GM18498 (cell line): ENCODE measurements at regions not wholly inside any gene's neighbourhood (a gene's known extent, or its start where the extent isn't known, plus 50 kb on each side); places are given as distances from the start of the nearest gene placed in this dataset.
"Not testable (repeated sequence)": the region's sequence is repeated elsewhere in the genome, so short reads cannot be mapped to it uniquely, and the experiment has no call there.

Experiments
- ATAC-seq: cut with Tn5 transposase; IDR thresholded peaks from one replicate; pipeline ENCODE4 v1.9.1; 2021; ENCODE audit warnings: mild to moderate bottlenecking, moderate library complexity; ENCODE audit not compliant: unreplicated experiment

- ATAC-seq = peak; percentile 58
These were observed 77.9 kb upstream of the PWP1 start for GRCh38 chr12:107607464-107608392.

DNA sequence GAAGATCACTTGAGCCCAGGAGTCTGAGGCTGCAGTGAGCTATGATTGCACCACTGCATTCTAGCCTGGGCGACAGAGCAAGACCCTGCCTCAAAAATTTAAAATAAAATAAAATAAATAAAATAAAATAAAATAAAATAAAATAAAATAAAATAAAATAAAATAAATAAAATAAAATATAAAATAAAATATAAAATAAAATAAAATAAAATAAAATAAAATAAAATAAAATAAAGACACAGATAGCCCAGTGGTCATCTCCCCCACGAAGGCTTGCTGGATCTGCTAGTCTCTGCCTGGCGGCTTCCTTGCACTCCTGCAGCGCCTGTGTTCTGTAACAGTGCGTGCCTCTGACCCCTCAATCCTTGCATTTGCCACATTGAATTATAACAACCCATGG is 76.8 kb upstream of the PWP1 start:
- ATAC-seq = not testable (repeated sequence)

GRCh38 chr12:107610021-107610859 is 75.4 kb upstream of the PWP1 start:
- no peak for ATAC-seq

GRCh38 chr12:107612508-107612907 is 73.1 kb upstream of the PWP1 start:
- no peak for ATAC-seq

GRCh38 chr12:107616941-107617340 is 68.7 kb upstream of the PWP1 start:
- ATAC-seq = no peak

DNA sequence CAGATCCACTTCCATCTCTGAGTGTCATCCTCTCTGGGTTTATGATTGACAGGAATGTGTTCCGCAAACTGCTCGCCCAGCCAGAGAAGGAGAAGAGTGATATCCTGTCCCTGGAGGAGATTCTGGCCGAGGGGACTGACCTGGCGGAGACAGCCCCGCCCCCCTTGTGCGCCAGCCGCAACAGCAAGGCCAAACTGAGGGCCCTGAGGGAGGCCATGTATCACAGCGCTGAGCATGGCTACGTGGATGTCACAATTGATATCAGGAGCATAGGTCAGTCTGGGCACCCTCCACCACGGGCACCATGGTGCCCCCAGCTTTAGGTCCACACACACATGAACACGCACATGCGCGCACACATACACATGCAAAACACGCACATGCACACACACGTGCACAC is 67.5 kb upstream of the PWP1 start:
- no peak for ATAC-seq

DNA sequence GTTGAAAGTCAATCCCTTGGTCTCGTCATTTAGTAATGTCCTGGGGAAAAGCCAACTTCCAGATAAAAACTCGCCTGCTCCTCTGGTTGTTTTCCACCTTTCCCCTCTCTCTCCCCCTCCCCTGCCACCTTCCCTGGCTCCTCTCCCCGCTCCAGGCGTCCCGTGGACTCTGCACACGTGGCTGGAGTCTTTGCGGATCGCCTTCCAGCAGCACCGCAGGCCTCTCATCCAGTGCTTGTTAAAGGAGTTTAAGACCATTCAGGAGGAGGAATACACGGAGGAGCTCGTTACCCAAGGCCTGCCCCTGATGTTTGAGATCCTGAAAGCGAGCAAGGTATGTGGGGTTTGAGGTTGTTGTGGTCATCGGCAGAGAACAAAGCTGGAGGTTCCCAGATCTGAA is 65.8 kb upstream of the PWP1 start:
- no peak for ATAC-seq

GRCh38 chr12:107622001-107622400 is 63.6 kb upstream of the PWP1 start:
- no peak for ATAC-seq

GRCh38 chr12:107624493-107624892 is 61.1 kb upstream of the PWP1 start:
- ATAC-seq = no peak

GRCh38 chr12:107631715-107632114 is 53.9 kb upstream of the PWP1 start:
- ATAC-seq = no peak

- no peak for ATAC-seq
These were observed 53.4 kb upstream of the PWP1 start for GRCh38 chr12:107632246-107632645.

- ATAC-seq = no peak
These were observed 51.1 kb upstream of the PWP1 start for GRCh38 chr12:107634530-107634929.

GRCh38 chr12:107635139-107635538 is 50.5 kb upstream of the PWP1 start:
- ATAC-seq = no peak
